GOT3 (cell line): ENCODE measurements at regions not wholly inside any gene's neighbourhood (a gene's known extent, or its start where the extent isn't known, plus 50 kb on each side); places are given as distances from the start of the nearest gene placed in this dataset.

Source experiments
- DNase-seq: peaks from one replicate; lab custom pipeline; 2025; ENCODE audit warnings: mixed read lengths; lab: John Stamatoyannopoulos, UW

DNA sequence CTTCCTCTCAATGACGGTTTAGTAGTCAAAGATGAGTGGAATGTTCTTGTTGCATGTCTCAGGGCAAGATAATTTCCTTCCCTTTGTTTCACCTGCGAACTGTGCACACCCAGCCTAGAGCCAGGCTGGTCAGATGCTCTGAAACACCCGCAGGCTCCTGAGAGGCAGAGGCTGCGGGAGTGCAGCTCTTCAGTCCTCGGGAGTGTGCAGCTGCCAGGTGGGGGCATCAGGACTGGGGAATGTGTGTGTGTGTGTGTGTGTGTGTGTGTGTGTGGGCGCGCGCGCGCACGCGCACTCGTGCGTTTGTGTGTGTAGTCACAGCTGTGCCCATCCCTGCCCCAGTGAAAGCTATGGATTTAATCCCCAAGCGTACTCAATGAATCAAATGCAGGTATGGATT, 136.2 kb upstream of the NTM start:
- no peak for DNase-seq

GRCh38 chr11:131235328-131236298, 134.8 kb upstream of the NTM start:
- no peak for DNase-seq

DNA sequence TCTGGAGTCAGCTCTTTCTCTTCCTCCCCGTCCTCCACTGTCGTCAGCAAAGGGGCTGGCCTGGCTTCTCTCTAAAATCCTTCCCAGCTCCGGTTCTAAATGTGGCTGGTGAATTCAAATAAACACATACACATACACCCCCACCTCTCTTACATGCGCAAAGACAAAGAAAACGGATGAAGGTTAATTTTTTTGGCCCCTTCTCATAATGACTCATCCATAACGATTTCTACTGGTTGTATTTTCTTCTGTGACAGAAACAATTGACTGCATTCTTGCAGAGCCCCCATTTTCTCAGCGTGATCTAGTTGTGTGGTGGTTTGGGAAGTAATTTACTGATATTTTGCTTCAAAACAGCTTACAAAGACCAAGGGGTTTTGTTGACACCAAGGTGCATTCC, 130.0 kb upstream of the NTM start:
- DNase-seq: no peak

DNA sequence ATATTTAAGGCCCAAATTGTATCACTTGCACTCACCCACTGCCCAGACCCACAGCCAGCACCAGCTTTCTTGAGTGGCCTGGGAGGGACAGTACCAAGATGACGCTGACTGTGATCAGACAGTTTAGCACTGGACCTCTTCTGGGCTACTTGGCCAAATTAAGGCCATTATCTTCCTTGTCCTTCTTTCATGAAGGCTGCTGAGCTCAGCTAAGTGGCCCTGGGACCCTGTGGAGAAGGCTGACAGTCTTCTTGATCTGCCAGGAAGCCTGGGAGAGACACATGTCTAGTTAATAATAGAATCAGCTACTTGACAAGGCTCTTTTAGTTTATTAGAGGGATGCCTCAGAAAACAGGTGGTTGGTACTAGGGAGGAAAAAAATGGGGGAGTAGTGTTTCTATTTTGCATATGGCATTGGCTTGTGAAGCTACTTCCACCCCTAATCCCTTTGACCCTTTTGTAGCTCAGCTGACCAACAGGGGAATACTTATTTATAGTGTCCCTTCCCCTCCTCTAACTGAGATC, 127.9 kb upstream of the NTM start:
- no peak for DNase-seq

- no peak for DNase-seq
These were observed 124.3 kb upstream of the NTM start for GRCh38 chr11:131246156-131246555.

- DNase-seq: no peak
These were observed 123.8 kb upstream of the NTM start for GRCh38 chr11:131246663-131247062.

- DNase-seq: no peak
These were observed 121.8 kb upstream of the NTM start for GRCh38 chr11:131248588-131248987.

DNA sequence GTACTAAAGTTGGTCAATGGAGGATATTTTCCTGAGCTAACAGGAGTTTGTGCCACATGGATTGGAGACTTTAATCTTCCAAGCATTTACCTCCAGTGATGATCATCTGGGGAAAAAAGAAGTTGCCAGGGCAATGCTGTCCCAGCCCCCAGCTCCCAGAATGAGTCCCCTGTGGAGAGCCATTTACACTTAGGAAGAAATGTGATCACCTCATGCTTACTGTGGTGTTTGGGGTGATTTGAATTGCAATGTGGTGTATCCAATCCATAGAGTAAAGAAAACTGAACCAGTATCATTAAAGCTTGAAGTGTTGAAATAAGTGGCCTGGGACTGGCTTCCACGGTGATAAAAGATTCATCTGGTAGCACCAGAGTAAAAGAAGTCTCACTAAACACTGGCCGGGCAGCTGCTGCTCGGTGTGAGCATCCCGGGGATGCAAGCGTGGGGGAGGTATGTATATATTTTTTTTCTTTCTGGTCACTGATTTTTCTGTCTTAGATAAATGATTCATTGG, 117.2 kb upstream of the NTM start:
- DNase-seq: no peak

DNA sequence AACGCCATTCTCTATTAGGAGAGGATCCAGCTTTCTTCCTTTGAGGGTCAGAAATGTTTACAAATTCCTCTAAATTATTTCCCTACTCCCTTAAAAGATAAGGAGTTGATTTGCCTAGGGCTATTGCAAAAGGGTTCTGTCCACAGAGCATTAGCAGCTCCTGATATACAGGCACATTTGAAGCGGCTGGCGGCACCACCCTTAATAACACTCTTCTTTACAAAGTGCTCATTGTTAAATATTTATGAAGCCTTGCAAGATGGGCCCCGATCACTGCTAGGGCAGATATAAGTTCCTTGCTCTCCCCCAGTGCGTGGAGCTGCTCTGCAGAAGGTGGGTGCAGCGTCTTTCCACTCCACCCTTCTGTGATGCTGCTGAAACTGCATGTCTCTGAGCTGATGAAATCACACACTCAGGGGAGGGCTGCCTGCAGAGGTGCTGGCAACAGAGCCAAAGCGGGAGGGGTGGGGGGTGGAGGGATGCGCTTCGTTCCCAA, 116.7 kb upstream of the NTM start:
- no peak for DNase-seq

DNA sequence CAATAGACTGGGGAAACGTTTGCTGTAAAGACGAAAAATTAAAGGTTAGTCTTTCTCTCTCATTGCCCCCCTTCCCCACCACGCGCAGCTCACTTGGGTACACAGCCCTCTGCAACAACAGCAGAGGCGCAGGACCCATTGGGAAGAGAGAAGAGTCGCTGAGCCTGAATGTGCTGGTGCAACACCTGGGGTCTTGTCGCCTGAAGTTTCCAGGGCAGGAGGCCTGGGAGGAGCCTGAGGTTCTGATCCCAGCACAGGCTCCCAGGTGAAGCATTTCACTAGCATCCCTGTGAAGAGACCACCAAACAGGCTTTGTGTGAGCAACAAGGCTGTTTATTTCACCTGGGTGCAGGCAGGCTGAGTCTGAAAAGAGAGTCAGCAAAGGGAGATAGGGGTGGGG, 116.2 kb upstream of the NTM start:
- no peak for DNase-seq

- DNase-seq: no peak
These were observed 96.2 kb upstream of the NTM start for GRCh38 chr11:131274233-131274632.

DNA sequence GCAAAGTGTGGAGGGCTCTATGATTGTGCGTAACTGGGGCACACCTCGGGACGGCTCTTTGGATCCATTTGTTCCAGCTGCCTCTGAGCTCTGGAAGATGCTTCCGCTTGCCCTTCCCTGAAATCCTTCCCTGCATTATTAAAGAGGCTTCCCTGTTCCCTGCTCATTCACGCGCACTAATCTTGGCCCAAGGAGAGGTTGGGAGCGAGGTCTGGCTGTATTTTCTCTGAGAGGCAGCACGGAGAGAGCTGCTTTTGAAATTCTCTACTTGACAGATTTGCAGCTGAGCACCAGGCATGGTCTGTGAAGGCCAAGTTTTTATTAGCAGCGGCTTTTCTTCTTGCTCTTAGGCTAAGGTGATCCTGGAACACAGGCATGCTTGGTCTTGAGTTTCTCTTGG, 94.8 kb upstream of the NTM start:
- no peak for DNase-seq

- no peak for DNase-seq
These were observed 91.9 kb upstream of the NTM start for GRCh38 chr11:131278472-131278871.

DNA sequence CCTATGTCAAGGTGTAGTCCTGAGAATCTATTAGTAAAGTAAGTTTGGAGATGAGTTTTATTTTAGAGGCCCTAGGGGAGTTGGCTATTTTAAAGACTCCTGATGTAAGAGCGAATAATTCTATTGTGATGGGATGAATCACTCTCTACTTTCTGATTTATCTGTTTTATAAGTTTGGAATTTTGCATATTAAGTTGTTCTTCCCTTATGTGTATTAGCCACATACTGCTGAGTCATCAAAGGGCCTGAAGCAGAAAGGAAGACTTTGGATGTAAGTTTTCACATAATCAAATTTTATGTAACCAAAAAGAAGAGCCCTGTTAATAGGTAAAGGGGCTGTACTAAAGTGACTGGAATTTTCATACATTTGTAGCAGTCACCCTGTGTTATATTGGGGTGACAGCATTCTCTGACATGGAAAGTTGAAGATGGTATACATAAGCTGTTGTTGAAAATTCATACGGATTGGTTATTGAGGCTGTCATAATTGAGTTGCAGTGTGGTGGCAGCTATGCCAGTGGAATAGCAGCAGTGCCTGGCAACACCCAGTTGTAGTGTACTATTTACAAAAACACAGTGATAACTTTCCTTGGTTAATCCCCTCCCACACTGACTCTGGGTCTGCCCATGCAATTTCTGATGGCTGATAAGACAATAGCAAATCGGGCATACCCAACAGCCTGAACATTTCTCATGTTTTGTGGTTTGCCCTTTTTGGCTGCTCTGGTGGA, 90.6 kb upstream of the NTM start:
- DNase-seq: no peak

GRCh38 chr11:131281316-131281715, 89.1 kb upstream of the NTM start:
- no peak for DNase-seq

- no peak for DNase-seq
These were observed 86.4 kb upstream of the NTM start for GRCh38 chr11:131284041-131284440.

DNA sequence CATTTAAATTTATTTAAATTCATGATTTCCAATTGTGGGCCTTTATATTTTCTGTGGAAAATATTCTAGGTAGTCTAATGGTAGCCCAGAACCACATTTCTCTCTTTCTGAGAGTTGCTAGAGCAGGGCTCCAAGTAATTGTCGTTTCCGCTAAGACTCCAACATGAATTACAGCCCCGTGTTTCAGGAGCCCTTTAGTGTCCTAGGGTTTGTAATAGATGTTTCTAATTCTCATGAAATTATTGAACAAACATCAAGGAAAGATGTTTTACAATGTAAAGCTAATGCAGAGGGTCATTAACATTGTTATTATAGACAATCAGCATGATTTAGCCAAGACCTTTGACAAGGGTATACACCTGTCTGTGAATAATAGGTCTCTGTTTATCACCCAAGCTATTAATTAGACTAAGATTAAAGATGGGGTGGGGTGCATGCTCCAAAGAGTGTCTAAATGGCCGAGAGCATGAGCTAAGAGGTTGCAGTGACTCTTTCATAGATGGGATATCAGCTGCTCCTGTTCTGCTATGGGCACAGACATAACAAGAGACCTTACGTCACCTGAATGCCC, 81.8 kb upstream of the NTM start:
- no peak for DNase-seq

- no peak for DNase-seq
These were observed 80.2 kb upstream of the NTM start for GRCh38 chr11:131290185-131290584.

GRCh38 chr11:131295986-131296385, 74.4 kb upstream of the NTM start:
- no peak for DNase-seq

GRCh38 chr11:131297441-131297840, 73.0 kb upstream of the NTM start:
- DNase-seq: no peak

DNA sequence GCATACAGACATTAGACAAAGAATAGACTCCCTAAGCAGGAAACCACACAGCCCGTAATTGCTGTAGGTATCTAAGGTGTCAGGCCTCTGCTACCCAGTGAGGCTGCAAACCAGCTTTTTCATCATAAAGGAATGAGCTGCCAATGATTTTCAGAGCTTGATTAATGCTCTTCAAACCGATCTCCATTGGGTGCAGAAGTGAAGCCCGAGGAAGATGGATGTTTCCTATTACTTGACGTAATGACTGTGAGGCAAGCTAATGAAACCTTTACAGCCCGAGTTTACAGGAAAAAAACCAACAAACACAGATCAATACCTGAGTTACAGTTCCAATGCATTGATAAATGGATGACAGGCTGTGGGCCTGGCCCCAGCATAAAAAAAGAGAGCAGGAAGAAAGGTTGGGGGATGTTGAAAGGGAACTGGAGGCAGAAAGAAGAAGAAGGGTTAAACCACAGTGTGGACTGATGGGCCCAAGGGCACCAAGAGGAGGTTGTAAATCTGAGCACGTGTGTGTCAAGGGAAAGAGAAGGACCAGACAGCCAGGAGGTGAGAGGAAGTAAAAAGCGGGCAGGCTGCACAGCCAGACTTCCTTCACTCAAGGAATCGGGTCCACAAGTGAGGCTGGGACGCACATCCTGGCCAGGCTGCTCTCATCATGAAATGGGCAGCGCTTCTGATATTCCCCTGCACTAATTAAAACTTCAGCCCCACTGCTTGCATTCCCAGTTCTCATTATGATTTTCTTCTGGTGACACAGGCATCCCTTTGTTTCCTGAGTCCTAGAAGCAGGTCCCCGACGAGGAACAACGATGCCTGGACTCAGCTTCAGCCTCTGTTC, 70.6 kb upstream of the NTM start:
- DNase-seq: no peak

DNA sequence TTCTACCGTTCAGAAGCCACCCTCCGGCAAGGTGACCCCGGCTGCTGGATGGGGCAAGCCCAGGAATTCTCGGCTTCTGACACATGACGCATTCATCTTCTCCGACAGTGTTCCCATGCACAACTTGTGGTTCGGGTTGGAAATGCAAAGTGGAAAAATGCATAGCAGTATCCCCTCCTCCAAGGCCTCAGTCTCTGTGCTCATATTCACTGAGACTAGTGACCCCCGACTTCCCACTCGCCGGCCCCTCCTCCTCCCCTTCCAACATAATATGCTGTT, 70.0 kb upstream of the NTM start:
- DNase-seq: no peak
